ENCODE measurements at regions not wholly inside any gene's neighbourhood (a gene's known extent, or its start where the extent isn't known, plus 50 kb on each side); places are given as distances from the start of the nearest gene placed in this dataset.

DNA sequence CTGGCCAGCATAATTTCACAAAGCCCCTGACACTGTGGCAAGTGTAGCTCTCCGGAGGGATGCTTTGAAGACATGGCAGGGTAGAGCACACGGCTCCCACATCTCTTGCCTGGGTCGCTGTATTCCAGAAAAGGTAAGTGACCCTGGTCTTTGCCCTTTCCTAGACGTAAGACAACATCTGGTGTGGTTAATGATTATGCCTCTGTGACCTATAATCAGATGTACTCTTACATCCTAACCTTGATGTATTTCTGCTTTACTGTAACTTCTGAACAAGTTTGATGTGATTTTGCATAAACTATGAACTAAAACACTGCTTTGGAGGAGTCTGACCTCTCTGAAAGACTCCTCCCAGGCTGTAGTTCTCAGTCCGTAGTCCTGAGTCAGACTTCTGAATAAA, 59.1 kb upstream of the ACSL1 start:
- TF ChIP-seq POLR2A (IDR thresholded peaks at IDR 0.05; ENCODE audit: low read length) (no peak), GATA1 (IDR thresholded peaks at IDR 0.05; ENCODE audit: low read depth, low read length) (no peak)

All from erythroblast (primary cell).